Right lung (tissue), 2 donors: ENCODE measurements at regions not wholly inside any gene's neighbourhood (a gene's known extent, or its start where the extent isn't known, plus 50 kb on each side); places are given as distances from the start of the nearest gene placed in this dataset.
A peak's percentile ranks its signal among the peaks of the same experiment; 100 is the strongest.
"Not testable (repeated sequence)": the region's sequence is repeated elsewhere in the genome, so short reads cannot be mapped to it uniquely, and the experiment has no call there.

Source experiments
- DNase-seq, 2 donors: peaks; one replicate each; pipeline ENCODE4 v3.0.0-alpha.2; 2013

DNA sequence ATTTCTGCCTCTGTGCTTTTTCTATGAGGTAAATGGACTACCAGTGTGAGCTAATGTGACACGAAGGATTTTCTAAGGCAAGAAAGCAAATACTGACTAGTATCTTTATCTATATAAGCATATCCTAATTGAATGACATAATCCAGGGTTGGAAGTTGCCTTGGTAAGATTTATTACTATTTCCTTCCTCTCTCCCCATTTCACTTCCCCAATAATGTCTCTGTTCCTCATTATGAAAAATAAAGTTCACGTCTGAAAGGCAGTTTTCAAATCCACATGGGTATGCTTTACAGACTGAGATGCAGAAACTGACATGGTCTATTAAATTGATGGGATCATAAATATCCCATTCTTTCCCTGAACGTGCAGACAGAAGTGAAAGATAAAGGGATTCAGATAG is 86.0 kb downstream of the DTWD1 start:
- no peak for DNase-seq

DNA sequence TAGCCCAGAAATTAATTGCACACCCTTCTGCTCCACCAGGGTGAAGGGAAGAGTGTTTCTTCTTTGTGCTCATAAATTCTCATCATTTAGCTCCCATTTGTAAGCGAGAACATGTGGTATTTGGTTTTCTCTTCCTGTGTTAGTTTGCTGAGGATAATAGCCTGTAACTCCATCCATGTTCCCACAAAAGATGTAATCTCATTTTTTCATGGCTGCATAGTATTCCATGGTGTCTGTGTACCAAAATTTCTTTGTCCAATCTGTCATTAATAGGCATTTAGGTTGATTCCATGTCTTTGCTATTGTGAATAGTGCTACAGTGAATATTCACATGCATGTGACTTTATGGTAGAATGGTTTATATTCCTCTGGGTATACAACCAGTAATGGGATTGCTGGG is 86.8 kb downstream of the DTWD1 start:
- no peak for DNase-seq

DNA sequence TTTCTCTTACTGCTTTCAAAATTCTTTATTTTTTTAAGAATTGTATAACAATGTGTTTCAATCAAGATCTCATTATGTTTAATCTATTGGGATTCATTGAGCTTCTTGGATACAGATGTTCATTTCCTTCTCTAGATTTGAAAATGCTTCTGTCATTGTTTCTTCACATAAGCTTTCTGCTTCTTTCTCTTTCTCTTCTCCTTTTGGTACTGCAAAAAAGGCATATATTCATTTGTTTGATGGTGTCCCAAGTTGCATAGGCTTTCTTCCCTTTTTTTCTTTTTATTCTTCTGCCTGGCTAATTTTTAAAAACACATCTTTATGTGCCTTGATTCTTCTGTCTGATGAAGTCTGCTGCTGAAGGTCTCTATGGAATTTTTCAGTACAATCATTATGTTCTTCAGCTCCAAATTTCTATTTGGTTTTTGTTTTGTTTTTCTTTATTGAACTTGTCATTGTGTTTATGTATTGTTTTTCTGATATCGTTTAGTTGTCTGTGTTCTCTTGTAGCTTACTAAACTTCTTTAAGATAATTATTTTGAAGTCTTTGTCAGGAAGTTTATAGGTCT is 88.9 kb downstream of the DTWD1 start:
- DNase-seq: no peak

DNA sequence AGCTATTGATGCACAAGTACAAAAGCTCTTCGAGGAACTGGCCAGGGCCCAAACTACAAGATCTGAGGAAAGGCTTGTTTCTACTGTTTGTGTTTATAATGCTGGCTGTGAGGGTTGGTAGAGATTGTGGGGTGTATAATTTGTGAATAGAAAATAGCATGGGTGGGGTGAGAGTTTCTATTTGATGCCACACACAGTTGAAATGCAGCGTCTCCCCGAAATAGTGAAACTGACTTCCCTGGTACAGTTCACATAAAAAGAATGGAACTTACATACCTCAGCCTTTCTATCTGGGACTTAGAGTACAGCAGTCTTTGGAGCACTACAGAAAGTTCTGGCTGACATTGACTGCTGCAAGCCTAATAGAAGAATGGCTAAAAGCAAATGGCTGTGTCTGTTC is 91.3 kb downstream of the DTWD1 start:
- no peak for DNase-seq

DNA sequence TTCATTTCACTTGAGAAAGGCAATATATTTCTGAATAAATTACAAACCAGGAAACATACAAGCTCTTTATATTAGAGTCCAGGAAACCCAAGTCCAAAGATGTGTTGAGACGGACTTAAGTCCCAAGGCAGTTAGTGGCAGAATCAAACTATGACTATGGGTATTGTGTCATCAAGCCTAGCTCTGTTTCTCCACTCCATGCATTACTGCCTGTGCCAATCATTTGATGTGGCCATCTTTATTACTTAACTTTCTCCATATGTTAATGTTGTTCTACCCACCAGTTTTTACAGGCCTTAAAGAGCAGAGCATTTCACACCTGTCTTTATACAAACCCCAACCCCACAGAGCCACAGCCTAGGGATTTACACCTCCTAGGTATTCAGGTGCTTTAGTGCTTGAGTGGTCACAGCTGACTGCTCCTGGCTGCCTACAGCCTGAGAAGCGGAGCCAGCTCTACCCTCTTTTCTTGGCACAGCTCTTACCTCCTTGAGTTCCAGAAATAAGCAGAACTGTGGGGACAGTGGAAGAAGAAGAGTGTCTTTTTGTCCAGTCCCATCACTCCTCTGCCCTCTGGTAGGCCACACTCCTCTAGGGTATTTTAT is 92.1 kb downstream of the DTWD1 start:
- no peak for DNase-seq

DNA sequence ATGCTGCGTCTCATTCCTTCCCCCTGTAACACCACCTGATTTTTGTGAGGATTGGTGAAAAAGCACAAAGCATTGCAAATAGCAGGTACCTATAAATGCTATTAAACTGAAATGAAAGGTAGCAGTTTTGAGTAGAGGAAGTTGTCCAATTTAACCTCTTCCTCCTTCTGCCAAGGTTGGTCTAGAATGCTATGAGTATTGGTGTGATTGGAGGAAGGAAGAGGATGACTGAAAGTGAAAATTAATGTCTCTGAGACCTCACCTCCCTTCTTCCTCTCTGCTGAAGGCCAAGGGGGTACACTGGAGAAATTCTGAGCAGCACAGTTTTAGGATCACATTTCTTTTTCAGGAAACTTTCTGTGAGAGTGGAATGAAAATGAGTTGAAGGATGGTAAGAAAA is 94.4 kb downstream of the DTWD1 start:
- DNase-seq: no peak

DNA sequence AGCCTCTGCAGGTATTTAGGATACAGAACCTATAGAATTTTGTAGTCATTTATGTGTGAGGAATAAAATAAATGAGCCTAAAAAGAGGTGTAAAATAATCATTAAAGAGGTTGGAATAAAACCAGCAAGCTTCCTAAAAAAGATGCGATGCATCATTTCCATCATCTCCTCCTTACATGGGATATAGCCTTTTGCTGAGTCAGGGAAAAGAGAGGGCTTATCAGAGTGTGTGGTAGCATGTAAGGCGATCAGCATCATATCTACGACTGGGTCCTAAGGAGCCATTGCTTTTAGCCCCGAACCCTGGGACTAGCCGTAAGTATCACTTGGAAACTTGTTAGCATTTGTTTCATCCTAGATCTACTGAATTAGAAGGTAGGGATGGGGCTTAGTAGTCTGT is 94.9 kb downstream of the DTWD1 start:
- no peak for DNase-seq

DNA sequence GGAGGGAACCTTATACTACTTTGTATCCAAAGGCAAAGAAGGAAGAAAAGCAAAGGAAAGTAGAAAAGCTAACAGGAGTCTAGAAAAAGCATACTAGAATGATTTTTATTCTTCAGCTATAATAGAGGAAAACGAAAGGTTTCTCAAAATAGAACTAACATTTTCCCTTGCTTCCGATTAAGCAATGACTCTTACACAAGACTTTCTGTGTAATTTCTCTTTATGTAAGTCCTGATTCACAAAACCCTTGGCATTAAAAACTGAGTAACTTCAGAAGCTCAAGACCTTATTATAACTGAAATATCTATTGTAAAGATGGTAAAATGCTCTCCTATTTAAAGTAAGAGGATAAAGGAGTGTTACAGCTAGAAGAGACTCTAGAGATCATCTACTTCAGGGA is 97.4 kb downstream of the DTWD1 start:
- DNase-seq: peak; percentile 23 to 48

DNA sequence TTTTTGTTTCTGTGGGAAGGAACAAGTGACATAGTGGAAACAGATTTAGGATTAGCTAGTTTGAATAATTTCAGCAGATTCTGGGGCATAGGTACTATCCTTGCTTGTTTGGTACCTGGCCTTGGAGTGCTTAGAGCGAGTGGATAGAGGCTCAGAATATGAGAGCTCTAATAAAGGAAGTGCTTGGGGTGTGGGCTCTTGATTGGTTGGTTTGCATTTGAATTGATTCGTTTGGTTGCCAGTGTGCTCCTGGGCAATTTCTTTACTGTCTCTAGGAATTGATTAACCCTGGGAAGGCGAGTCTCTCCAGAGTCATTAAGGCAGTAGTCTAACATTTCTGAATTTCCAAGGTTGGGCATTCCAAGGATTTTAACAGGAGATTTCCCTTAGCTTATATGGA is 98.0 kb downstream of the DTWD1 start:
- DNase-seq: no peak

DNA sequence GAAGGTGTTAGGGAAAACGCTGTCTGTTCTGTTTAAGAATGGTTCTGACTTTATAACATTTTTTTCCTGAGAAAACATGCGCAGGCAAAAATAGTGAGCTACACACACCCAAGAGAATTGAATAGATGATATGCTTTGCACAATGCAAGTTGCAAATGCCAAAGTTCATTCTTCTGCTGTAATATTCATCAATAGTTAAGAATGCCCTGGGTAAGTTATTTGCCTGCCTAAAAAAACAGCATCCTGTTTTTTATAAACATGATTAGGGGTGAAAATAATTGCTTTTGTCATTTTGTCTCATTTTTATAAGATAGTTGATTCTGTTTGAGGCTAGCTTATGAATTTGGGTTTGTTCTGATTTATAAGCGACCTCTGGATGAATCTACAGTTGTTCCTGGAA is 99.4 kb downstream of the DTWD1 start:
- no peak for DNase-seq

DNA sequence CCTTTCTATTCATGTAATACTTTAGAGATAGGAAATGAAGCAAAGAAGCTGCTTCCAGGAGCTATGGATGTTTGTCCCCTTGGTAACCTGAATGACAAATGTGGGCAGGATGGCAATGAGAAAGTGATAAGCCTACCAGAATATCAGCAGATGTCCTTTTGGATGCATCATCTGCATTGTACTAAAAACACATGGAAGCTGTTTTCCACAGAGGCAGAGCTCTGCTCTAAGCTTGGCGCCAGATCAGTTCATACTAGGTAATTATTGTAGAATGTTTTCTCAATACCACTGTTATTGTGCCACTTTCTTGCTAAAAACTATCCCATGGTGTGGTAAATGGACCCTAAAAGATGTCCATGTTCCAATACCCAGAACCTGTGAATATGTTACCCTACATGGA is 100.2 kb downstream of the DTWD1 start:
- DNase-seq: no peak

DNA sequence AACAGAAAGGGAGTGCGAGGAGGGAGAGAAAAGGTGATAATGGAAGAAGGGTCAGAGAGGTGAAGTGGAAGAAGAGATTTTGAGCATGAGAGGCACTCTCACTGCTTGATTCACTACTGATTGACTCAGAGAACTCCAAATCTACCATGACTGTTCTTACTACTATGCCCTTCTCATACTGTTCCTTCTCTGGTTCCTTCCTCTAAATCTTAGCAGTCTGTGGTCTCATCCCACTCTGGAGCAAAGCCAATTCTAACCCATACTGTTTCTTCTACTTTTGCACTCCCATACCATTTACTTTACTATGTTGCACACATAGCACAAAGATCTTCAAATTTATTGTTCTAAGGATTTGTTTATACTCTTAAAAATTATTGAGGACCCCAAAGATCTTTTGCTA is 100.8 kb downstream of the DTWD1 start:
- no peak for DNase-seq

DNA sequence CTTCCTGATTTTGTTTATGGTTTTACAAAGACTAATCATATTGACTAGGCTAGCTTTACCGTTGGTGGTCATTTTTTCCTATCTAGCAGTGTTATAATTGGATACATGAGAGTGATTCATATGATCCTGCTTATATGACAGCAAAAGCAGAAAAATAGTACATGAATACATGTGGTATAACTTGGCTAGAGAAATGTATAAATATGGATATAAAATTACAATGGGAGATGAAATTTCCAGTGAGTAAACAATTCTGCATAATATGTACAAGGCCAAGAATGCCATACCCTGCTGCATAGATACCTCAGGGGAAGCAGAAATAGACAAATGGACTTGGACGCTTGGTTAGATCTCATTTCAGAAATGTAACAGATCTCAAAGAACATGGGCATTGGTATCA is 103.1 kb downstream of the DTWD1 start:
- DNase-seq: no peak

DNA sequence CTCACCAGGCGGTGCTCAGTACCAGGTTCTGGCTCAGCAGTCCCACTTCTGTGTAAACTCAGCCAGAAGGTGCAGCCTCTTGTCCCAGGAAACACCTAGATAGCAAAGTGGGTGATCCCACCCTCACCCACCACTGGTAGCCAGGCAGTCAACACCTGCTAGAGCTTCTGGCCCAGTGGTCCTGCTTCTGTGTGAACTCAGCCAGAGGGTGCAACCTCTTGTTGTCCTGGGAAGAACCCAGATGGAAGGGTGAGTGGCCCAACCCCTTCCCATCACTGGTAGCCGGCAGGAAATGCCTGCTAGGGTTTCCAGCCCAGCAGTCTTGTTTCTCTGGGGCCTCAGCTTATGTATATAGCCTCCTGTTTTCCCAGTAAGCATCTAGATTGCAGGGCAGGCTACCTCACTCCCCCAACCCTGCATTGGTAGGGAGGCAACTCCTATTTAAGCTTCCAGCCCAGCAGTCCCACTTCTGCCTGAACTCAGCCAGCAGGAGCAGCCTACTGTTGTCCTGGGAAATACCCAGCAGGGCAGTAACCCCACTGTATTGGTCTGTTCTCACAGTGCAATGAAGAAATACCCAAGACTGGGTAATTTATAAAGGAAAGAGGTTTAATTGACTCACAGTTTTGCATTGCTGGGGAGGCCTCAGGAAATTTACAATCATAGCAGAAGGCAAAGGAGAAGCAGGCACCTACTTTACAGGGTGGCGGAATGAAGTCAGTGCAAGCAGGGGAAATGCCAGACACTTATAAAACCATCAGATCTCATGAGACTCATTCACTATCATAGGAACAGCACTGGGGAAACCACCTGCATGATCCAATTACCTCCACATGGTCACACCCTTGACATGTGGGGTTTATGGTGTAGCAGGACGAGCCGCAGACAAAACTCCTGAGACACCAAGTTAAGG is 110.6 kb downstream of the DTWD1 start:
- DNase-seq: no peak

DNA sequence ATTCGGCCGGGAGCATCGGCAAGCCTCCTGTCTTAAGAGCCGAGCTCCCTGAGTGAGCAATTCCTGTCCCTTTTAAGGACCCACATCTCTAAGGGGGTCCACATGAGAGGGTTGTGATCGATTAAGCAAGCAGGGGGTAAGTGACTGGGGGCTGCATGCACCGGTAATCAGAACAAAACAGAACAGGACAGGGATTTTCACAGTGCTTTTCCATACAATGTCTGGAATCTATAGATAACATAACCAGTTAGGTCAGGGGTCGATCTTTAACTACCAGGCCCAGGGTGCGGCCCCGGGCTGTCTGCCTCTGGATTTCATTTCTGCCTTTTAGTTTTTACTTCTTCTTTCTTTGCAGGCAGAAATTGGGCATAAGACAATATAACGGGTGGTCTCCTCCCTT is 111.3 kb downstream of the DTWD1 start:
- not testable (repeated sequence) for DNase-seq

DNA sequence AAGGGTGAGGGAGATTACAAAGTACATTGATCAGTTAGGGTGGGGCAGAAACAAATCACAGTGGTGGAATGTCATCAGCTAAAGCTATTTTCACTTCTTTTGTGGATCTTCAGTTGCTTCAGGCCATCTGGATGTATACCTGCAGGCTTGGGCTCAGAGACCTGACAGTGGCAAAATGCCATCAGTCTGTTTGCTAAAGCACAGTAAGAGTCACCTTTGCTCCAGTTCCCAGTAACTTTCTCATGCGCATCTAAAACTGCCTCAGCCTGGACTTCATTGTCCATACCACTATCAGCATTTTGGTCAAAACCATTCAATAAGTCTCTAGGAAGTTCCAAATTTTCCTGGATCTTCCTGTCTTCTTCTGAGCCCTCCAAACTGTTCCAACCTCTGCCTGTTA is 113.2 kb downstream of the DTWD1 start:
- DNase-seq: not testable (repeated sequence)

DNA sequence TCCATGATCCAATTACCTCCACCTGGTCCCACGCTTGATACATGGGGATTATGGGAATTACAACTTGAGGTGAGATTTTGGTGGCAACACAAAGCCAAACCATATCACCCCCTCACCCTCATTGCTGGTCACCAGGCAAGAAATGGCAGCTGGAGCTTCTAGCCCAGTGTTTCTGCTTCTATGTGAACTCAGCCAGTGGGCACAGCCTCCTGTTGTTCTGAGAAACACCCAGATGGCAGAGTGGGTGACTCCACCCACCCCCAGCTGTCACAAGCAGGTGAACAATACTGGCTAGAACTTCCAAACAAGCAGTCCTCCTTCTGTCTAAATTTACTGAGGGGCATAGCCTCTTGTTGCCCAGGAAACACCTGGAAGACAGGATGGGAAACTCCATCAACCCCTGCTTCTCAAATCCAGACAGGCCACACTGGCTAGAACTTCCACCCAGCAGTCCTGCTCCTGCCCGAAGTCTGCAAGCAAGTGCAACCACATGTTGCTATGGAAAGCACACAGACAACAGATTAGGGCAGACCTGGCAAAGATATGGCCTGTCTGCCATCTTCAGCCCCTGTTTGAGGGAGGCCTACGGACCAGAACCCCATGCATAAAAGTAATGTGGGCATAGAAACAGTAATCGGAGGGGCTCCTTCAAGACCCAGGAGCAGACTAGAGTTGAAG is 114.1 kb downstream of the DTWD1 start:
- no peak for DNase-seq

DNA sequence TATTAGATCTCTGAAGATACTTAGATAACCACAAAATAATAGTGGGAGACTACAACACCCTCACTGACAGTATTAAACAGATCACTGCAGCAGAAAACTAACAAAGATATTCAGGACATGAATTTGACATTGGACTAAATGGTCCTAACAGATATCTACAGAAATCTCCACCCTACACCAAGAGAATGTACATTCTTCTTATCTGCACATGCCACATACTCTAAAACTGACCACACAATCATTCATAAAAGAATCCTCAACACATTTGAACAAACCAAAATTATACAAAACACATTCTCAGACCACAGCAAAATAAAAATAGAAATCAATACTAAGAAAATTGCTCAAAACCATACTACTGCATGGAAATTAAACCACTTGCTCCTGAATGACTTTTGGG is 116.3 kb downstream of the DTWD1 start:
- DNase-seq: no peak

DNA sequence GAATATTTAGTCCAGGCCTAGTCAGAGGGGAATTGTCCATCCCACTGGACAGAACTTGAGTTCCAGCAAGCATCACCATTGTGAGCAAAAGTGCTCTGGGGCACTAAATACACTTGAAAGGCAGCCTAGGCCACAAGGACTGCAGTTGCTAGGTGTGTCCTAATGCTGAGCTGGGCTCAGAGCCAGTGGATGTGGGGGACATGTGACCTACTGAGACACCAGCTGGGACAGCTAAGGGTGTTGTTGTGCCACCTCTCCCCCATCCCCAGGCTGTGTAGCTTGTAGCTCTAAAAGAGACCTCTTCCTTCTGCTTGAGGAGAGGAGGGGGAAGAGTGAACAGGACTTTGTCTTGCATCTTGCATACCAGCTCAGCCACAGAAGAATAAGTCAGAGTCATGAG is 120.9 kb downstream of the DTWD1 start:
- DNase-seq: no peak

DNA sequence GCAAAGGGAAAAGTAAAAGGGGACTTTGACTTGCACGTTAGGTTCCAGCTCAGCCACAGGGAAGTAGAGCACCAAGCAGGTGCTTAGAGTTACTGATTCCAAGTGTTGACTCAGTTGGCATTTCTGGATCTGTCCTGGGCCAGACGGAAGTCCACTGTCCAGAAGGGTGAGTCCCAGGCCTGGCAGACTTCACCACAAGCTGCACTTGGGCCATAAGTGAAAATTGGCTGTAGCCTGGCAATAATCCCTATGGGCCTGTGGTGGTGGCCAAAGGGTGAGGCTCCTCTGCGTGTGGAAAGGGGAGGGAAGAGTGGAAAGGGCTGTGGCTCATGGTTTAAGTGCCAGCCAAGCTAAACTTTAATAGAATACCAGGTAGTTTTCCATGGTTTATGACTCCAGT is 121.5 kb downstream of the DTWD1 start:
- DNase-seq: no peak

DNA sequence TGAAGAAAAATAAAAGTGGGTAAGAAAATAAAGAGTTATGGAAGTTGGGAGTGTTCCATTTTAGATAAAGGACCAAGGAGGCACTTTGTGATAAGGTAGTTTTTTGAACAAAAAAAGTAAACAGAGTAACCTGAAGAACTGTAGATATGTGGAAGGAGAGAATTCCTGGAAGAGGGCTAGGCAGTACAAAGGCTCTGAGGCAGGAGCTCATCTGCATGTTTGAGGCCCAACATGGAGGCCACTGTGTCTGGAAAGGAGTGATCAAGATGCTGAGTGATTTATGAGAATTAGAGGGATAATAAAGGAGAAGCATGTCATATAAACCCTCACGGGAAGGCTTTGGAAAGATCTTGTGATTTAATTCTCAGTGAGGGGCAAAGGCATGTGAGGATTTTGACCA is 126.5 kb downstream of the DTWD1 start:
- DNase-seq: no peak

DNA sequence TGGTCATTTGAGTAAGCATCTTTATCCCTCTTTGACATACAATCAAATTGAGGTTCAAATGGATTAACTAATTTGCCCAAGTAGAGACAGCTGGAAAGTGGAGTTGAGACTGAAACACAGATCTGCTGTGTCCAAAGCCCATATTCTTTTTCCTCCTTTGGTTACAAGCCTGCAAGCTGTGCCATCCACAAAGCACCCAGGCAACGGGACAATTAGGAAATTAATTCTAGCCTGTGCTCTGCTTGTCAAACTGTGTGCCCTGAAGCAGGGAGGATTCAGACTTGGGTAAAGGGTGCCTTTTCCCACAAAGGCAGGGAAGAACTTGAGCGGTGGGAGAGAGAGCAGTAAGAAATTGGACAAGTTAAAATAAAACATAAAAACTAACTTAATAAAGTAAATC is 127.9 kb downstream of the DTWD1 start:
- DNase-seq: no peak

DNA sequence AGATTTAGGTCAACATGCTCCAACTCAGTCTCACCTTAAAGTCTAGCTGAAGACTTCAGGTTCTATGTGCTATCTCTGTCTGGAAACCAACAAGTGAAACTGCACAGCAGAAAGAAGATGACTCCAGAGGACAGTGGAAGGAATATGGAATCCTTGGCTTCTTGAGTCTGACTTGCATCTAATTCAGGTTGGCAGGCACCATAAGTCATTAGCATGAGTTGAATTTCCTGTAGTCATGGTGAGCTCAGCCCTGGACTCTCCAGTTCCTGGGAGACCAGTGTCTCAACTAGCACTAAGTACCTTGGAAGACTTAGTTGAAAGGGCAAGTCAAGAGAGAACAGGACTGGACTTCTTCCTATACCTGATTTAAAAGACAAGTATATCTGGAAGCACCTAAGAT is 129.7 kb downstream of the DTWD1 start:
- DNase-seq: no peak
